NB4 (cell line): ENCODE measurements at regions not wholly inside any gene's neighbourhood (a gene's known extent, or its start where the extent isn't known, plus 50 kb on each side); places are given as distances from the start of the nearest gene placed in this dataset.

ENCODE experiments used
- DNase-seq: peaks from one replicate; pipeline ENCODE4 v3.0.0; 2010; ENCODE audit warnings: low read depth
- H3K4me3 ChIP-seq: one replicate; pipeline ENCODE4 v1.5.1; 2011; ENCODE audit warnings: mild to moderate bottlenecking, low read depth, low read length, moderate library complexity
- CTCF ChIP-seq: IDR thresholded peaks from one replicate; pipeline ENCODE4 v1.5.1; 2012; ENCODE audit warnings: low read depth, low read length
- MAX ChIP-seq: IDR thresholded peaks from 2 replicates; pipeline ENCODE4 v1.6.1; 2011; ENCODE audit warnings: low read depth, low read length
- MYC ChIP-seq: IDR thresholded peaks from 2 replicates; pipeline ENCODE4 v1.6.1; 2011; ENCODE audit warnings: low read depth, low read length
- POLR2A ChIP-seq: IDR thresholded peaks from 2 replicates; pipeline ENCODE4 v1.6.1; 2011; ENCODE audit warnings: mild to moderate bottlenecking; ENCODE audit not compliant: insufficient read length; ENCODE audit errors: extremely low read depth

- H3K4me3 ChIP-seq, result no peak overlapping the region
- no peak for TF ChIP-seq CTCF
- TF ChIP-seq POLR2A, result no peak
- TF ChIP-seq MAX, result no peak
- no peak for TF ChIP-seq MYC
- DNase-seq, result no peak
These were observed 516.7 kb upstream of the CFAP20DC start for GRCh38 chr3:59566481-59566975.

- no peak overlapping the region for H3K4me3 ChIP-seq
- TF ChIP-seq MAX, result no peak
- TF ChIP-seq POLR2A, result no peak
- TF ChIP-seq MYC, result no peak
- no peak for TF ChIP-seq CTCF
- DNase-seq, result no peak
These were observed 515.3 kb upstream of the CFAP20DC start for GRCh38 chr3:59565125-59565524.

- no peak overlapping the region for H3K4me3 ChIP-seq
- TF ChIP-seq CTCF (no peak), POLR2A (no peak), MYC (no peak), MAX (no peak)
- no peak for DNase-seq
These were observed 514.1 kb upstream of the CFAP20DC start for GRCh38 chr3:59563966-59564365.

GRCh38 chr3:59563072-59563605, 513.3 kb upstream of the CFAP20DC start:
- no peak for DNase-seq
- H3K4me3 ChIP-seq, result no peak overlapping the region
- TF ChIP-seq MYC, result no peak
- TF ChIP-seq CTCF, result no peak
- TF ChIP-seq MAX, result no peak
- TF ChIP-seq POLR2A, result no peak

GRCh38 chr3:59559721-59560435, 510.1 kb upstream of the CFAP20DC start:
- peak; percentile 28 for DNase-seq
- TF ChIP-seq POLR2A (no peak), MYC (no peak), MAX (no peak), CTCF (no peak)
- no peak overlapping the region for H3K4me3 ChIP-seq
